CD4-positive, alpha-beta T cell treated with Interleukin-4 for 4 hours (primary cell): ENCODE measurements at regions not wholly inside any gene's neighbourhood (a gene's known extent, or its start where the extent isn't known, plus 50 kb on each side); places are given as distances from the start of the nearest gene placed in this dataset.

Experiments
- DNase-seq: peaks from one replicate; pipeline ENCODE4 v3.0.0-alpha.2; 2020

DNA sequence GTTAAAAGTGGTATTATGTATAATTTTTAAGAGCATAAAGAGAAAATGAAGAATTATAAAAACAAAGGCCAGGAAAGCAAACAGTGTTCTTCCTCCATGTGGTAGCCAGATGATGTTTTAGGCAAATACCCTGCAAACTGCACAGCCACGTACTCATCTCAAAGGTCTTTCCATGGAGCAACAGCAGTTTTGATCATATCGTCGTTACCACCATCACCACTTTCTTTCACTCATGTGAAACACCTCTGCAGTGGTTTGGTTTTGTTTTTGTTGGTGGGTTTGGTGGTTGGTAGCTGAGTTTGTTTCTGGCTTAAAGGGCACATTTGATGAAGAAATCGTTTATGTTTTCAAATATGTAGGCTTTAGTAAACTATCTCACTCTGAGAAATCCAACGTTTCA, 229.9 kb upstream of the AMELY start:
- DNase-seq, result peak; percentile 14
